GM19238 (cell line): ENCODE measurements at regions not wholly inside any gene's neighbourhood (a gene's known extent, or its start where the extent isn't known, plus 50 kb on each side); places are given as distances from the start of the nearest gene placed in this dataset.

Experiments used
- DNase-seq: peaks from one replicate; pipeline ENCODE4 v3.0.0; 2011; ENCODE audit warnings: low spot score; ENCODE audit not compliant: insufficient read length

GRCh38 chr1:29668551-29669157 lies 432.3 kb downstream of the PTPRU start:
- DNase-seq: no peak

GRCh38 chr1:29667951-29668350 lies 431.6 kb downstream of the PTPRU start:
- DNase-seq: no peak

GRCh38 chr1:29664711-29665110 lies 428.4 kb downstream of the PTPRU start:
- DNase-seq: no peak

GRCh38 chr1:29658688-29659087 lies 422.4 kb downstream of the PTPRU start:
- DNase-seq: no peak

GRCh38 chr1:29657816-29658215 lies 421.5 kb downstream of the PTPRU start:
- DNase-seq: no peak

- DNase-seq: no peak
Measured at GRCh38 chr1:29655945-29656850, 419.9 kb downstream of the PTPRU start.

- DNase-seq: no peak
Measured at GRCh38 chr1:29655145-29655544, 418.8 kb downstream of the PTPRU start.

GRCh38 chr1:29653886-29654450 lies 417.6 kb downstream of the PTPRU start:
- no peak for DNase-seq

GRCh38 chr1:29653034-29653810 lies 416.9 kb downstream of the PTPRU start:
- no peak for DNase-seq

GRCh38 chr1:29651684-29652665 lies 415.7 kb downstream of the PTPRU start:
- no peak for DNase-seq

- DNase-seq: no peak
Measured at GRCh38 chr1:29651246-29651645, 414.9 kb downstream of the PTPRU start.

GRCh38 chr1:29650476-29650875 lies 414.2 kb downstream of the PTPRU start:
- DNase-seq: no peak

- DNase-seq: no peak
Measured at GRCh38 chr1:29650041-29650400, 413.7 kb downstream of the PTPRU start.

GRCh38 chr1:29649189-29650040 lies 413.1 kb downstream of the PTPRU start:
- no peak for DNase-seq

GRCh38 chr1:29648798-29649188 lies 412.5 kb downstream of the PTPRU start:
- DNase-seq: no peak

GRCh38 chr1:29648026-29648425 lies 411.7 kb downstream of the PTPRU start:
- DNase-seq: no peak

GRCh38 chr1:29647581-29647980 lies 411.3 kb downstream of the PTPRU start:
- DNase-seq: no peak

- DNase-seq: no peak
Measured at GRCh38 chr1:29646161-29646775, 409.9 kb downstream of the PTPRU start.

- DNase-seq: no peak
Measured at GRCh38 chr1:29645586-29645985, 409.3 kb downstream of the PTPRU start.
